ENCODE measurements at regions not wholly inside any gene's neighbourhood (a gene's known extent, or its start where the extent isn't known, plus 50 kb on each side); places are given as distances from the start of the nearest gene placed in this dataset.

DNA sequence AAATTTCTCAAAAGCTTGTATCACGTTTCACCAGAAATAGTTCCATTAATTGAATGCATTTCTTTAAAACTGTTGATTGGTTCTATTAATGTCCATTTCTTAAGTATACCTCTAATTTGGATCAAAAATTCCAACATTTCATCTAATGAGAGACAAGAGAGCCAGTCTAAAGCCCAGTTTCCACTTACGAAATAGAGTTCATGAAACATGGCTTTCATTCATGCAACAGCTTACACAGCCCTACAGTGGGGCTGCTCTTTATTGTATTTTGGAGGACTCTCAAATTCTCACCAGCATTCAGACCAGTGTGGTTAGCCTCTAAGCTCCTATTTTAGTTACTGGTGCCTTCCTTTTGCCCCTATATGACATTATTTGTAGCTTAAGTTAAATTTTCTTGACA lies 566.9 kb upstream of the RGMB start:
- no peak for DNase-seq (ENCODE audit: low spot score)
- no peak overlapping the region for H3K4me3 ChIP-seq (ENCODE audit: low read depth in 1 of 3, low read length in 3 of 3)
- H3K27me3 ChIP-seq (ENCODE audit: control insufficient read depth in 4 of 4, insufficient read depth in 4 of 4, low read length in 3 of 4): no peaks in the 10 kb centered on the region
- no peak for TF ChIP-seq RXRA (IDR thresholded peaks at IDR 0.05)
- no peak for TF ChIP-seq TAF1 (conservative IDR thresholded peaks at IDR 0.05)
- no peak for TF ChIP-seq HNF4G (IDR thresholded peaks at IDR 0.05)
- TF ChIP-seq, protein P1, sequence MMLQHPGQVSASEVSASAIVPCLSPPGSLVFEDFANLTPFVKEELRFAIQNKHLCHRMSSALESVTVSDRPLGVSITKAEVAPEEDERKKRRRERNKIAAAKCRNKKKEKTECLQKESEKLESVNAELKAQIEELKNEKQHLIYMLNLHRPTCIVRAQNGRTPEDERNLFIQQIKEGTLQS (IDR thresholded peaks at IDR 0.05): no peak
- TF ChIP-seq NR2F2 (IDR thresholded peaks at IDR 0.05): no peak
- TF ChIP-seq HNF4A (conservative IDR thresholded peaks at IDR 0.05): no peak
- TF ChIP-seq, protein P2, sequence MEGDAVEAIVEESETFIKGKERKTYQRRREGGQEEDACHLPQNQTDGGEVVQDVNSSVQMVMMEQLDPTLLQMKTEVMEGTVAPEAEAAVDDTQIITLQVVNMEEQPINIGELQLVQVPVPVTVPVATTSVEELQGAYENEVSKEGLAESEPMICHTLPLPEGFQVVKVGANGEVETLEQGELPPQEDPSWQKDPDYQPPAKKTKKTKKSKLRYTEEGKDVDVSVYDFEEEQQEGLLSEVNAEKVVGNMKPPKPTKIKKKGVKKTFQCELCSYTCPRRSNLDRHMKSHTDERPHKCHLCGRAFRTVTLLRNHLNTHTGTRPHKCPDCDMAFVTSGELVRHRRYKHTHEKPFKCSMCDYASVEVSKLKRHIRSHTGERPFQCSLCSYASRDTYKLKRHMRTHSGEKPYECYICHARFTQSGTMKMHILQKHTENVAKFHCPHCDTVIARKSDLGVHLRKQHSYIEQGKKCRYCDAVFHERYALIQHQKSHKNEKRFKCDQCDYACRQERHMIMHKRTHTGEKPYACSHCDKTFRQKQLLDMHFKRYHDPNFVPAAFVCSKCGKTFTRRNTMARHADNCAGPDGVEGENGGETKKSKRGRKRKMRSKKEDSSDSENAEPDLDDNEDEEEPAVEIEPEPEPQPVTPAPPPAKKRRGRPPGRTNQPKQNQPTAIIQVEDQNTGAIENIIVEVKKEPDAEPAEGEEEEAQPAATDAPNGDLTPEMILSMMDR (IDR thresholded peaks at IDR 0.05; ENCODE audit: low read depth, low read length, missing input control): no peak
- no peak for TF ChIP-seq GABPA (IDR thresholded peaks at IDR 0.05 in 1 of 2, conservative IDR thresholded peaks at IDR 0.05 in 1 of 2)
- TF ChIP-seq FOXA1 (IDR thresholded peaks at IDR 0.05): no peak
- TF ChIP-seq, protein P3, sequence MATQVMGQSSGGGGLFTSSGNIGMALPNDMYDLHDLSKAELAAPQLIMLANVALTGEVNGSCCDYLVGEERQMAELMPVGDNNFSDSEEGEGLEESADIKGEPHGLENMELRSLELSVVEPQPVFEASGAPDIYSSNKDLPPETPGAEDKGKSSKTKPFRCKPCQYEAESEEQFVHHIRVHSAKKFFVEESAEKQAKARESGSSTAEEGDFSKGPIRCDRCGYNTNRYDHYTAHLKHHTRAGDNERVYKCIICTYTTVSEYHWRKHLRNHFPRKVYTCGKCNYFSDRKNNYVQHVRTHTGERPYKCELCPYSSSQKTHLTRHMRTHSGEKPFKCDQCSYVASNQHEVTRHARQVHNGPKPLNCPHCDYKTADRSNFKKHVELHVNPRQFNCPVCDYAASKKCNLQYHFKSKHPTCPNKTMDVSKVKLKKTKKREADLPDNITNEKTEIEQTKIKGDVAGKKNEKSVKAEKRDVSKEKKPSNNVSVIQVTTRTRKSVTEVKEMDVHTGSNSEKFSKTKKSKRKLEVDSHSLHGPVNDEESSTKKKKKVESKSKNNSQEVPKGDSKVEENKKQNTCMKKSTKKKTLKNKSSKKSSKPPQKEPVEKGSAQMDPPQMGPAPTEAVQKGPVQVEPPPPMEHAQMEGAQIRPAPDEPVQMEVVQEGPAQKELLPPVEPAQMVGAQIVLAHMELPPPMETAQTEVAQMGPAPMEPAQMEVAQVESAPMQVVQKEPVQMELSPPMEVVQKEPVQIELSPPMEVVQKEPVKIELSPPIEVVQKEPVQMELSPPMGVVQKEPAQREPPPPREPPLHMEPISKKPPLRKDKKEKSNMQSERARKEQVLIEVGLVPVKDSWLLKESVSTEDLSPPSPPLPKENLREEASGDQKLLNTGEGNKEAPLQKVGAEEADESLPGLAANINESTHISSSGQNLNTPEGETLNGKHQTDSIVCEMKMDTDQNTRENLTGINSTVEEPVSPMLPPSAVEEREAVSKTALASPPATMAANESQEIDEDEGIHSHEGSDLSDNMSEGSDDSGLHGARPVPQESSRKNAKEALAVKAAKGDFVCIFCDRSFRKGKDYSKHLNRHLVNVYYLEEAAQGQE (IDR thresholded peaks at IDR 0.05): no peak
- TF ChIP-seq SP1 (IDR thresholded peaks at IDR 0.05): no peak
- no peak for TF ChIP-seq EGR1 (IDR thresholded peaks at IDR 0.05; ENCODE audit: low read depth in 2 of 2)
- TF ChIP-seq, protein P4, sequence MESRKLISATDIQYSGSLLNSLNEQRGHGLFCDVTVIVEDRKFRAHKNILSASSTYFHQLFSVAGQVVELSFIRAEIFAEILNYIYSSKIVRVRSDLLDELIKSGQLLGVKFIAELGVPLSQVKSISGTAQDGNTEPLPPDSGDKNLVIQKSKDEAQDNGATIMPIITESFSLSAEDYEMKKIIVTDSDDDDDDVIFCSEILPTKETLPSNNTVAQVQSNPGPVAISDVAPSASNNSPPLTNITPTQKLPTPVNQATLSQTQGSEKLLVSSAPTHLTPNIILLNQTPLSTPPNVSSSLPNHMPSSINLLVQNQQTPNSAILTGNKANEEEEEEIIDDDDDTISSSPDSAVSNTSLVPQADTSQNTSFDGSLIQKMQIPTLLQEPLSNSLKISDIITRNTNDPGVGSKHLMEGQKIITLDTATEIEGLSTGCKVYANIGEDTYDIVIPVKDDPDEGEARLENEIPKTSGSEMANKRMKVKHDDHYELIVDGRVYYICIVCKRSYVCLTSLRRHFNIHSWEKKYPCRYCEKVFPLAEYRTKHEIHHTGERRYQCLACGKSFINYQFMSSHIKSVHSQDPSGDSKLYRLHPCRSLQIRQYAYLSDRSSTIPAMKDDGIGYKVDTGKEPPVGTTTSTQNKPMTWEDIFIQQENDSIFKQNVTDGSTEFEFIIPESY (IDR thresholded peaks at IDR 0.05): no peak
- TF ChIP-seq YY1 (IDR thresholded peaks at IDR 0.05): no peak
- no peak overlapping the region for H3K27ac ChIP-seq (ENCODE audit: low read depth in 1 of 2, low read length in 2 of 2)
- no peaks in the 10 kb centered on the region for H3K4me1 ChIP-seq (ENCODE audit: control insufficient read depth in 4 of 4, insufficient read depth in 4 of 4, low read length in 3 of 4)
- no peaks in the 10 kb centered on the region for H3K9me3 ChIP-seq (ENCODE audit: control insufficient read depth in 4 of 4, low read length in 3 of 4)
- no peaks in the 10 kb centered on the region for H3K36me3 ChIP-seq (ENCODE audit: control insufficient read depth in 4 of 4, insufficient read depth in 3 of 4, low read depth in 1 of 4, low read length in 3 of 4)
- H3K9ac ChIP-seq (ENCODE audit: low read depth in 1 of 2, low read length in 2 of 2): no peak overlapping the region
- 28% methylated on average over 2 of the region's 2 CpGs for WGBS

DNA sequence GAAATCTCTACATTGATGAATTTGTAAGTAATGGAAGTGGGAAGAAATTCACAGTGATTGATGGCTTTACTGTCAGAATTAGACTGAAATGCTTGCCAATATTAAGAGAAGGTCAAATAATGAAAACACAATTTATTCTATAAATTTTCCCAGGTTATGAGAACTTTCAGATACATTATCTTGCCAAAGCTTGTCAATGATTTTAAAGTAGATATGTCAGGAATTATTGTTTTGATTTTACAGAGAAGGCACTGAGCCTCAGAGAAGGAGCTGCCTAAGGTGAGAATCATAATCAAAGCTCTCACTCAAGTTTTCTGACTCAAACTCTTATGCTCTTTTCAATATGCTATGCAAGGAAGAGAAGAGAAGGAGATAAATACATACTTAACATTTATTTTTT lies 564.0 kb upstream of the RGMB start:
- no peak for TF ChIP-seq HNF4A (conservative IDR thresholded peaks at IDR 0.05)
- no peak for TF ChIP-seq YY1 (IDR thresholded peaks at IDR 0.05)
- no peak for TF ChIP-seq RAD21 (IDR thresholded peaks at IDR 0.05)
- no peak for TF ChIP-seq NR2F2 (IDR thresholded peaks at IDR 0.05)
- TF ChIP-seq FOXA1 (IDR thresholded peaks at IDR 0.05): no peak
- TF ChIP-seq, protein P4 (IDR thresholded peaks at IDR 0.05): no peak
- H3K9me3 ChIP-seq (ENCODE audit: control insufficient read depth in 4 of 4, low read length in 3 of 4): no peaks in the 10 kb centered on the region
- H3K4me1 ChIP-seq (ENCODE audit: control insufficient read depth in 4 of 4, insufficient read depth in 4 of 4, low read length in 3 of 4): no peaks in the 10 kb centered on the region
- H3K27ac ChIP-seq (ENCODE audit: low read depth in 1 of 2, low read length in 2 of 2): no peak overlapping the region
- H3K27me3 ChIP-seq (ENCODE audit: control insufficient read depth in 4 of 4, insufficient read depth in 4 of 4, low read length in 3 of 4): no peaks in the 10 kb centered on the region
- no peaks in the 10 kb centered on the region for H3K36me3 ChIP-seq (ENCODE audit: control insufficient read depth in 4 of 4, insufficient read depth in 3 of 4, low read depth in 1 of 4, low read length in 3 of 4)
- H3K4me3 ChIP-seq (ENCODE audit: low read depth in 1 of 3, low read length in 3 of 3): no peak overlapping the region
- no peak for DNase-seq (ENCODE audit: low spot score)
- H3K9ac ChIP-seq (ENCODE audit: low read depth in 1 of 2, low read length in 2 of 2): no peak overlapping the region

Measured in liver (tissue), 8 donors.